Hepatocyte (in vitro differentiated cells): ENCODE measurements at regions not wholly inside any gene's neighbourhood (a gene's known extent, or its start where the extent isn't known, plus 50 kb on each side); places are given as distances from the start of the nearest gene placed in this dataset.
"Not testable (repeated sequence)": the region's sequence is repeated elsewhere in the genome, so short reads cannot be mapped to it uniquely, and the experiment has no call there.

Source experiments
- DNase-seq: peaks from one replicate; pipeline ENCODE4 v3.0.0-alpha.2; 2016; ENCODE audit warnings: low spot score
- H2AFZ ChIP-seq: fragments of 200-600 bp; sonication (generic); 2 replicates; pipeline ENCODE4 v1.6.0; 2016; ENCODE audit warnings: antibody characterized with exemption, mild to moderate bottlenecking
- H3K27ac ChIP-seq: fragments of 200-600 bp; sonication (generic); 2 replicates; pipeline ENCODE4 v1.5.1; 2016; ENCODE audit warnings: mild to moderate bottlenecking
- H3K27me3 ChIP-seq: fragments of 200-600 bp; sonication (generic); 2 replicates; pipeline ENCODE4 v1.6.1; 2016
- H3K36me3 ChIP-seq: fragments of 200-600 bp; sonication (generic); replicated peaks from 2 replicates; pipeline ENCODE4 v1.5.1; 2016; ENCODE audit warnings: low read depth; ENCODE audit not compliant: insufficient read depth
- H3K4me1 ChIP-seq: fragments of 200-600 bp; sonication (generic); 2 replicates; pipeline ENCODE4 v1.5.1; 2016; ENCODE audit warnings: mild to moderate bottlenecking, moderate library complexity; ENCODE audit not compliant: insufficient read depth
- H3K4me2 ChIP-seq: fragments of 200-600 bp; sonication (generic); 2 replicates; pipeline ENCODE4 v1.6.0; 2016
- H3K4me3 ChIP-seq: fragments of 200-600 bp; sonication (generic); 2 replicates; pipeline ENCODE4 v1.5.1; 2016; ENCODE audit warnings: mild to moderate bottlenecking
- H3K79me2 ChIP-seq: fragments of 200-600 bp; sonication (generic); 2 replicates; pipeline ENCODE4 v1.6.0; 2017; ENCODE audit warnings: mild to moderate bottlenecking
- H3K9me2 ChIP-seq: fragments of 200-600 bp; sonication (generic); replicated peaks from 2 replicates; pipeline ENCODE4 v1.6.0; 2017; ENCODE audit warnings: mild to moderate bottlenecking; ENCODE audit not compliant: insufficient read depth
- H3K9me3 ChIP-seq: fragments of 200-600 bp; sonication (generic); 2 replicates; pipeline ENCODE4 v1.5.1; 2016; ENCODE audit warnings: low read depth, mild to moderate bottlenecking
- H4K20me1 ChIP-seq: fragments of 200-600 bp; sonication (generic); 2 replicates; pipeline ENCODE4 v1.6.0; 2016; ENCODE audit warnings: mild to moderate bottlenecking; ENCODE audit not compliant: insufficient read depth, poor library complexity, severe bottlenecking
- CTCF ChIP-seq: fragments of 200-600 bp; sonication (generic); IDR thresholded peaks from 2 replicates; pipeline ENCODE4 v1.5.1; 2016; ENCODE audit warnings: antibody characterized with exemption, mild to moderate bottlenecking; ENCODE audit not compliant: poor library complexity
- EZH2 ChIP-seq: fragments of 200-600 bp; sonication (generic); IDR thresholded peaks from 2 replicates; pipeline ENCODE4 v1.6.1; 2016; ENCODE audit warnings: antibody characterized with exemption, mild to moderate bottlenecking, borderline replicate concordance
- EZH2phosphoT487 ChIP-seq: fragments of 200-600 bp; sonication (generic); IDR thresholded peaks from one replicate; pipeline ENCODE4 v1.6.1; 2018; ENCODE audit warnings: antibody characterized with exemption, mild to moderate bottlenecking, low read depth, moderate library complexity; ENCODE audit not compliant: unreplicated experiment, severe bottlenecking
- WGBS: methylation state at CpG from one replicate; pipeline ENCODE4 v1.1.6; 2016; ENCODE audit warnings: low lambda C conversion rate; ENCODE audit errors: missing lambda C conversion rate; 5-methylcytosine and 5-hydroxymethylcytosine counted together

GRCh38 chr2:58476556-58476955 is 235.4 kb upstream of the FANCL start:
- Histone ChIP-seq H3K4me2 (no peak overlapping the region), H3K4me3 (no peak overlapping the region), H2AFZ (no peak overlapping the region), H3K9me2 (no peaks in the 10 kb centered on the region), H3K9me3 (no peaks in the 10 kb centered on the region), H4K20me1 (no peaks in the 10 kb centered on the region), H3K36me3 (no peaks in the 10 kb centered on the region), H3K4me1 (no peaks in the 10 kb centered on the region), H3K79me2 (no peaks in the 10 kb centered on the region), H3K27ac (no peak overlapping the region), H3K27me3 (no peaks in the 10 kb centered on the region)
- TF ChIP-seq EZH2 (no peak), CTCF (no peak), EZH2phosphoT487 (no peak)
- no peak for DNase-seq

GRCh38 chr2:58475756-58476155 is 234.6 kb upstream of the FANCL start:
- no peak for TF ChIP-seq EZH2
- no peak for TF ChIP-seq CTCF
- no peak for TF ChIP-seq EZH2phosphoT487

GRCh38 chr2:58473165-58473564 is 232.0 kb upstream of the FANCL start:
- Histone ChIP-seq H3K27ac (no peak overlapping the region), H3K4me3 (no peak overlapping the region), H3K4me2 (no peak overlapping the region), H3K9me2 (no peaks in the 10 kb centered on the region), H3K79me2 (no peaks in the 10 kb centered on the region), H3K4me1 (no peaks in the 10 kb centered on the region), H3K36me3 (no peaks in the 10 kb centered on the region), H2AFZ (no peak overlapping the region), H4K20me1 (no peaks in the 10 kb centered on the region), H3K27me3 (no peaks in the 10 kb centered on the region), H3K9me3 (no peaks in the 10 kb centered on the region)
- TF ChIP-seq EZH2phosphoT487 (no peak), EZH2 (no peak), CTCF (no peak)
- no peak for DNase-seq
- 95% methylated on average over 4 of the region's 4 CpGs for WGBS

More at GRCh38 chr2:58475756-58476155, 234.6 kb upstream of the FANCL start:
- no peak for DNase-seq
- Histone ChIP-seq H2AFZ (no peak overlapping the region), H3K9me2 (no peaks in the 10 kb centered on the region), H3K4me1 (no peaks in the 10 kb centered on the region), H3K27ac (no peak overlapping the region), H3K36me3 (no peaks in the 10 kb centered on the region), H3K4me2 (no peak overlapping the region), H3K27me3 (no peaks in the 10 kb centered on the region), H4K20me1 (no peaks in the 10 kb centered on the region), H3K4me3 (no peak overlapping the region), H3K9me3 (no peaks in the 10 kb centered on the region), H3K79me2 (no peaks in the 10 kb centered on the region)
- 80% methylated on average over 2 of the region's 2 CpGs for WGBS

GRCh38 chr2:58466804-58467203 is 225.7 kb upstream of the FANCL start:
- Histone ChIP-seq H3K36me3 (no peaks in the 10 kb centered on the region), H3K27me3 (no peaks in the 10 kb centered on the region), H3K9me3 (no peaks in the 10 kb centered on the region), H3K4me3 (no peak overlapping the region), H3K9me2 (no peaks in the 10 kb centered on the region), H2AFZ (no peak overlapping the region), H3K4me2 (no peak overlapping the region), H3K27ac (no peak overlapping the region), H4K20me1 (no peaks in the 10 kb centered on the region), H3K4me1 (no peaks in the 10 kb centered on the region), H3K79me2 (no peaks in the 10 kb centered on the region)
- DNase-seq: no peak
- no peak for TF ChIP-seq EZH2phosphoT487
- no peak for TF ChIP-seq CTCF
- TF ChIP-seq EZH2: no peak
- WGBS: 97% methylated on average over 1 of the region's 1 CpG

- not testable (repeated sequence) for H3K27me3 ChIP-seq, H4K20me1 ChIP-seq, H3K4me2 ChIP-seq, H3K4me1 ChIP-seq, H3K9me3 ChIP-seq, H3K36me3 ChIP-seq, H3K9me2 ChIP-seq, H3K4me3 ChIP-seq, H3K79me2 ChIP-seq, H2AFZ ChIP-seq, DNase-seq, H3K27ac ChIP-seq
- 84% methylated on average over 2 of the region's 2 CpGs for WGBS
Measured at GRCh38 chr2:58466021-58466420, 224.9 kb upstream of the FANCL start.
